HFF-Myc (cell line): ENCODE measurements at regions not wholly inside any gene's neighbourhood (a gene's known extent, or its start where the extent isn't known, plus 50 kb on each side); places are given as distances from the start of the nearest gene placed in this dataset.

ENCODE experiments used
- DNase-seq: peaks from one replicate; pipeline ENCODE4 v3.0.0-alpha.2; 2011; ENCODE audit warnings: low read depth; ENCODE audit errors: extremely low read depth
- H3K4me3 ChIP-seq: replicated peaks from 2 replicates; pipeline ENCODE4 v1.5.1; 2011; ENCODE audit warnings: low read depth, mild to moderate bottlenecking, control low read depth, low read length
- CTCF ChIP-seq: IDR thresholded peaks from 2 replicates; pipeline ENCODE4 v1.5.1; 2012; ENCODE audit warnings: mild to moderate bottlenecking, low read depth, low read length, control low read depth; ENCODE audit errors: missing control alignments

DNA sequence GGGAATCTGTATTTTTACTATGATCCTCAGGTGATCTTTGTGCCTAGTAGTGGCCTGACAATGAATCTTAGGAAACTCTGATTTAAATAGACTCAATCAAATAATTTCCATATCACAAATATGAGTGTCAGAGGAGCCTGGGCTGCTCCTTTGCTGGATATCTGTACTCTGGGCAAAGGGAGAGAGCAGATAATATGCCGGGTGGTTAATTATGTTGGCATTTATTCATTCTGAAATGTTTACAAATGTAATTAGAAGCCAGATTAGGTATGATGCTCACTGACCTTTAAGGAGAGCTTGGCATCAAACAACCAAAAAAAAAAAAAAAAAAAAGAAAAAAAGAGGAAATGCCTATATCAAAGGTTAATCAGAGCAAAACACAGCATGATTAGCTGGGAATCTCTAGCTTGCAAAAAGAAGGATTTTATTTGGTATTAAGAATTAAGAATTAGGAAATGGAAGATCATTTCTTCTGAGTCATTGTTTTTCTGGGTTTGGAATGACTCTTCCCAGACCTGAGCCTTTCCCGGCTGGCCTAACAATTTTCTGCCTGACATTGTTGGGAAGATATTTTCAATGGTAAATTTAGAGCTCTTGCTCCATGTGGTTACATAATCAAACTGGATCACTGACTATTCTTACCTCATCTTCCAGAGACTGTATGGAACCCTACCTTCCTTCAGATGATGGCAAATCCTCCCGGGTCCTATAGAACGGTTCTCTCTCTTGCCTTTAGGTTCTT lies 365.3 kb downstream of the REEP3 start:
- DNase-seq = no peak
- no peak for TF ChIP-seq CTCF
- no peak overlapping the region for H3K4me3 ChIP-seq

GRCh38 chr10:63887023-63887589 lies 365.9 kb downstream of the REEP3 start:
- peak; percentile 32 for TF ChIP-seq CTCF
- no peak for DNase-seq
- no peak overlapping the region for H3K4me3 ChIP-seq

GRCh38 chr10:63887600-63888370 lies 366.6 kb downstream of the REEP3 start:
- H3K4me3 ChIP-seq = no peak overlapping the region
- DNase-seq = no peak
- TF ChIP-seq CTCF = no peak

GRCh38 chr10:63889803-63890202 lies 368.6 kb downstream of the REEP3 start:
- no peak for TF ChIP-seq CTCF
- no peak overlapping the region for H3K4me3 ChIP-seq
- no peak for DNase-seq

GRCh38 chr10:63896992-63897391 lies 375.8 kb downstream of the REEP3 start:
- no peak for TF ChIP-seq CTCF

DNA sequence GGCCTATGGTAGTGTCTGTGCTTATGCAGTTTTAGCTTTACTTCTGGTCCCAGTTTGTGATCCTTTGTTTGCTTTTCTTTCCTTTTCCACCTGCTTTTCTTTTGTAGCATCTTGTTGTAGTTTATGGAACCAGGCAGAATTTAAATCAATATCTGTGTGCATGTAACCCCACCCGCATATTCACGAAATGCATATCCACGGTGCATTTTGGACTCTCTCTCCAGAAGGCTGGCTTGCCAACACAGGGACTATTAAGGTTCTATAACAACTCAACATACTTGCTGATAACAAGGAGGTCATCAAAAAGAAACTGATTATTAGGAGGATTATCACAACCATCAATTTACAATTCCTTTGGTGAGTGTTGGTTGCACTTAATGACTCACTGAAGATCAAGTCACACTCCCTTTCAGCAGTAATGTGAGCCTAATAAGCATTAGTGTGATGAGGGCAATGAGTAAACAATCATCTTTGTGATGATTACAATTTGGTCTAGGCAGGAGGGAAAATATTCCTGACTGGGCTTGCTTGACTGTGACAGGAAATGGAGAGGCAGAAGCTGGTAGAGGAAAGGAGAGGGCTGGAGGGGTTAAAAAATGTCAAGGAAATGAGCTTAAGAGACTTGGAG lies 378.6 kb downstream of the REEP3 start:
- no peak for DNase-seq
- no peak overlapping the region for H3K4me3 ChIP-seq
- TF ChIP-seq CTCF = no peak

More at GRCh38 chr10:63896992-63897391, 375.8 kb downstream of the REEP3 start:
- no peak for DNase-seq
- H3K4me3 ChIP-seq = no peak overlapping the region
